GM12891 (cell line): ENCODE measurements at regions not wholly inside any gene's neighbourhood (a gene's known extent, or its start where the extent isn't known, plus 50 kb on each side); places are given as distances from the start of the nearest gene placed in this dataset.

Source experiments
- DNase-seq: peaks from one replicate; pipeline ENCODE4 v3.0.0; 2011; ENCODE audit warnings: low spot score; ENCODE audit not compliant: insufficient read length
- FAIRE-seq: peaks from 2 replicates; lab custom pipeline; 2011; peaks lifted over from hg19 to GRCh38; lab: Jason Lieb, UNC
- PAX5 ChIP-seq: IDR thresholded peaks from 2 replicates; pipeline ENCODE4 v1.6.1; 2011; ENCODE audit warnings: low read length, moderate library complexity, mild to moderate bottlenecking; ENCODE audit not compliant: insufficient read depth, severe bottlenecking
- POLR2A ChIP-seq: IDR thresholded peaks from 2 replicates; pipeline ENCODE4 v1.6.1; 2011; ENCODE audit warnings: low read depth, low read length, control low read depth
- POLR2AphosphoS5 ChIP-seq: IDR thresholded peaks from 2 replicates; pipeline ENCODE4 v1.6.1; 2011; ENCODE audit warnings: low read depth, low read length, control low read depth
- POU2F2 ChIP-seq: IDR thresholded peaks from 2 replicates; pipeline ENCODE4 v1.6.1; 2011; ENCODE audit warnings: low read depth, mild to moderate bottlenecking, control low read depth, low read length, moderate library complexity
- SPI1 ChIP-seq: IDR thresholded peaks from 2 replicates; pipeline ENCODE4 v1.6.1; 2011; ENCODE audit warnings: low read depth, low read length, control low read depth
- TAF1 ChIP-seq: IDR thresholded peaks from 2 replicates; pipeline ENCODE4 v1.6.1; 2011; ENCODE audit warnings: low read depth, low read length, control low read depth

DNA sequence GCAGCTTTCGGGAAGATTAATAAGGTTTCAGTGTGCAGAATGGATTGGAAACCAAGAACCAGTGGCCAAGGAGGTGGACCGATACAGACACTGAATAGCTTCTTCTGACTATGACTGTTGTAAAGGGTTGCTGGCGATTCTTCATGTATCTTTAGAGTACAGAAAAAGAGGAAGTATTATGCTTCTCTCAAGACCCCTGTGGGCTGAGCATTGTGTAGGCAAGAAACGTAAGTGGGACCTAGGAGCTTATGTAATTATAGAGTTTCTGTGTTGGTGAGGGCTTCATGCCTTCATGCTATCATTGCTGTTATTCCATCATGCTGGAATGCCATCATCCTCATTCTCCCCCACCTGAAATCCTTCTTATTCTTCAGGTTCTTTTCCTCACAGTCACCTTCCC lies 105.4 kb upstream of the AKIRIN2 start:
- TF ChIP-seq POU2F2 (no peak), SPI1 (peak; percentile 21; the same call in 1 of the 2 replicates)
- peak; percentile 87 for FAIRE-seq

DNA sequence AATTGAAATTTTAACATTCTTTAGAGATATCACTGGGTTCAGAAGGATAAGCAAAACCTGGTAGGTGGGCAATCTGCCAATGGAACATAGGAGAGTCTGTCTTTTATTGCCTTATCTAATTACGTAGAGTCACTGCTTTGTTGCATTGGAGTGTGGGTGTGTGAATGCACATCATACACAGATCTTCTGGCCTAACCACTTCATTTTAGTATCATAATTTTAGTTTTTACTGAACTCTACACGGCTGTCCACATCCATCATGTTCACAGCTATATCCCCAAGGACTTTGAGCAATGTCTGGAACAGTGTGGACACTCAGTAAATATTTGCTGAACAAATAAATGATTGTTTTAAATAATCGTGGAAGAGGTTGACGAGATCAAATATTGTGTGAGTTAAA lies 104.6 kb upstream of the AKIRIN2 start:
- DNase-seq (no peak), FAIRE-seq (peak; percentile 23)
- no peak for TF ChIP-seq SPI1
- no peak for TF ChIP-seq TAF1
- no peak for TF ChIP-seq PAX5
- no peak for TF ChIP-seq POU2F2
- no peak for TF ChIP-seq POLR2A
- TF ChIP-seq POLR2AphosphoS5 = no peak

More for the DNA sequence above, 105.4 kb upstream of the AKIRIN2 start:
- DNase-seq = peak; percentile 35

DNA sequence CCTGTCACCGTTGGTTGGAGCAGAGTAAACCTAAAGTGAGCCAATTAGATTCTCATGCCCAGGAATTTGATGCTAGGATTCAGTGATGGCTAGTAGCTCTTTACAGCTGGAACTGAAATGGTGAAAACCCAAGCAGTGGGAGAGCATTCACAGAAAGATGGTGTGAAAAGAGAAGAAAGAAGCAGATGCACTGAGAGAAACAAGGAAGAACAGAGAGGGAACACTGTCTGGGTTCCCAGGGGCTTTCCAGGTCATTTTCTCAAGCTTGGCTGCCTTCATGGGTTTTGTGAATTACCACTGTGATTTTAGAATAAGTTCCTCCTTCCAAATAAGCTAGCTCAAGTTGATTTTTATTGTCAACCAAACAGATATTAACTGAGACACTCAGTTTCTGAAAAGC lies 104.1 kb upstream of the AKIRIN2 start:
- peak; percentile 74 for FAIRE-seq
- no peak for TF ChIP-seq TAF1
- no peak for TF ChIP-seq POLR2AphosphoS5
- no peak for TF ChIP-seq POLR2A
- no peak for TF ChIP-seq POU2F2
- no peak for TF ChIP-seq SPI1
- no peak for TF ChIP-seq PAX5
- DNase-seq = no peak

DNA sequence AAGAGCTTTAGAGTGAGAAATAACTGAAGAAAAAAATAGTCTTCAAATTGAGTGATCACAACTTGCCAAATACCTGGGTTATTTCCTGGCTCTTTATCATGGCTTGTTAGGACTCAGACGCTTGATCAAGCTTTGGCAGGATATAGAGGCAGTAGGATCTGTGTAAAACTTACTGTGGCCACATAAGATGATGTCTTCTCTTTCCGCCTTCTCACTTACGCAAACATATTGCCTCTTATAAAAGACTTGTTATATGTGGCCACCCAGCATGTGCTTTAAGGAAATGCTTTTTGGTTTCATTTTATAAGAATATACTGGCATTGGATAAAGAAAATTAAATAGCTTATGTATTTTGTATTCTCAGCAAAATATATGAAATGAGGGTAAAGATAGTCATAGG lies 101.8 kb upstream of the AKIRIN2 start:
- FAIRE-seq (no peak), DNase-seq (no peak)
- no peak for TF ChIP-seq POLR2A
- TF ChIP-seq SPI1 = no peak
- TF ChIP-seq PAX5 = no peak
- TF ChIP-seq POU2F2 = no peak
- TF ChIP-seq TAF1 = no peak
- TF ChIP-seq POLR2AphosphoS5 = no peak

DNA sequence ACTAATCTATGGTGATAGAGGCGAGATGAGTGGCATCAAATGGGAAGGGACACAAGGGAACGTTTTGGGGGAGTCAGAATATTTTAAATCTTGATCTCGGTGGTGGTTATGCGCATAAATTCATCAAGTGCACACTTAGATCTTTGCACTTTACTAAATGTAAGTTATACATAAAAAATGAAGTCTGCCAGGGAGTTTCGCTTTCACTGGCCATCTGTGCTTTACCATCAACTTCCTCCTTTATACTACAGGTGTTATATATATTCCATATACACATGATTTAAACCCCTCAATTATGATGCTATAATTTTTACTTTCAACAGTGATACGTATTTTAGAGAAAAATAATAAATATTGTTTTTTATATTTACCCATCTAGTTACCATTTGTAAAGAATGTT lies 97.6 kb upstream of the AKIRIN2 start:
- DNase-seq (no peak), FAIRE-seq (peak; percentile 71)
- TF ChIP-seq TAF1 (no peak), POU2F2 (no peak), POLR2A (no peak), SPI1 (no peak), POLR2AphosphoS5 (no peak), PAX5 (no peak)

DNA sequence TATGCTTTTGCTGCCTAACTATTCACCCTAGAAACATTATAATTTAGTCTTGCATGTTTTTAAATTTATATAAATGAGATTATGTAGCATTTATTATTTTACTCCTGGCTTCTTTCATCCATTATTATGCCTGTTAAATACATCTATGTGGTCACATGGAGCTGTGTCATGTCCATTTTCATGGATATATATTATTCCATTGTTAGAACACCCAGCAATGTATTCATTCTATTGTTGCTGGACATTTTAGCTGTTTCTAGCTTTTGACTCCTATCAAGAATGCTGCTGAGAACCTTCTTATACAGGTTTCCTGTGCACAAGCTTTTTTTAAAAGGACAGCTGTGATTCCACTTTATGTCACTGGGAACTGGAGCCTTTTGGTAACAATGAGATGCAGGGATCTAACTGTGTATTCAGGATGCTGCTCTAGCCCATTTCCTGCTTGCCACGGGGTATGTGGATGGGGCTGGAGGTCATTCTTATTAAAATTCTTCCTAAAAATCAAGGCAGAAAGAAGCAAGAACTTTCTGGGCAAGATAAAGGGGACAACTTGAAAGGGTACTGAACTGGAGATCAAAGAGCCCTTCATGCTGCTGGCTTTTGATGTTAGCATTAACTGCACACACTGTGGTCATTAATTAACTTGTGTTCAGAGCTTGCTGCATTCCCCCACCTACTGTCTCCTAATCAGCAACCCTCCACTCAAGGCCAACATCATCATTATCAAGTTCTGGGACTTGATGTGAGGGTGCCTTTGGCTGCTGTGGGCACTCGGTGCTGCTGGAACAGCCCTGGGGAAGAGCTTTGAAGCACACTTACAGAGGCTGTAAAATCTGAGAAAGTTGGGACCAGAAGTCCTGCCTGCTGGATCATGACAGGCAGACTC lies 96.6 kb upstream of the AKIRIN2 start:
- DNase-seq (no peak), FAIRE-seq (peak; percentile 81)
- no peak for TF ChIP-seq SPI1
- no peak for TF ChIP-seq POU2F2
- no peak for TF ChIP-seq PAX5
- no peak for TF ChIP-seq POLR2AphosphoS5
- TF ChIP-seq POLR2A = no peak
- TF ChIP-seq TAF1 = no peak

DNA sequence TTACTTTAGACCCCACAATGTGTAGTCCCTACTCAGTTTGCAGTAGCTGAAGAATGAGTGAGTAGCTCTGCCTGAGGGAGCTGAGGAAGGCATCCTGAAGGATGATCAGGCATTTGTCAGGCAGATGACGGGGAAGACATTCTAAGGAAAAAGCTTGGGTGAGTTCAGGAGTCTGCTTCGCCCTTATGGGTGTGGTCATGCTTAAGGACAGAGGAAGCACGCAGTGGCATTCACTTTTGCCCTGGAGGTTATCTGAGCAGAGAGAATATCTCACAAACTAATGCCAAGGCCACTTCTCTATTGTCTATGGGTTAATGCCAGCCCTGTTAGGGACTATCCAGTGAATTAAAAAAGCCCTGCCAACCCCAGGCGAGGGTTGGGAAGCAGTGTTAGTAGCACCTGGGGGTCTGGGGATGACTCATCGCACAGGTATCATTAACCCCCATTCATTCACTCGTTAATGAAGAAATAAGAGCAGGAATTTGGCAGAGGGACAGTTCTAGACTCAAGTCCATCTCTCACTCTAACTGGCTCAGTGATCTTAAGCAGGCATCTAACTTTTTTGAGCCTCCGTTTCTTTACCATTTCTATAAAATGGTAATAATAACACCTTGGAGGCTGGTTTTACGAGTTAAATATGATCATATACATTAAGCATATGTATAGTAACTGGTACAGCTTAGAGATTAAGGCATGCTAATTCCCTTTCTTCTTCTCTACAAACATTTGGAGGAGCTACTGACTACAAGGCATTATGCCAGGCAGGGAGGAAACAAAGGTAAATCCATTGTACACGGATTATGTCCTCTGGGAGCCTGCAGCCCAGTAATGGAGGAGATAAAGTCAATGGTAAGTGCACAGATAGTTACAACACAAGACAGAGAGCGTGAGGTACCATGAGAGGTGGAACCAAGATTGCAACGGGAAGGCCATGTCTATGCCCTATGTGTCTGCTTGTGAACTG lies 93.2 kb upstream of the AKIRIN2 start:
- FAIRE-seq (peak; percentile 81), DNase-seq (no peak)
- TF ChIP-seq TAF1 (no peak), POU2F2 (no peak), POLR2AphosphoS5 (no peak), POLR2A (no peak), PAX5 (no peak), SPI1 (no peak)

DNA sequence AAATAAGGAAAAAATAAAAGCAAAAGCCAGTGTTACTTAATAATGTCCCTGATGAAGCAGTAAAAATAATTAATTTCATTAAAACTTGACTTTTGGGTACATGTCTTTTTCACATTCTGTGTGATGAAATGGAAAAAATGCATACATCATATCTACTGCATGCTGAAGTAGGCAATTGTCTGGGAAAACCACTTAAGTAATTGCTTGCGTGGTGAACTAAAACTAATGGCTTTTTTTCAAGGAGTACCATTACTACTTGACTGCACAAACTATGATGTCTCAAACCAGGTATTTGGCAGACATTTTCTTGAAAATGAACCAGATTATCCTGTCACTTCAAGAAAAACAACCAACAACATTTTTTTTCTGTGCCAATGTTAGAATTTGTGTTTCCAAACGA lies 91.3 kb upstream of the AKIRIN2 start:
- FAIRE-seq = no peak

DNA sequence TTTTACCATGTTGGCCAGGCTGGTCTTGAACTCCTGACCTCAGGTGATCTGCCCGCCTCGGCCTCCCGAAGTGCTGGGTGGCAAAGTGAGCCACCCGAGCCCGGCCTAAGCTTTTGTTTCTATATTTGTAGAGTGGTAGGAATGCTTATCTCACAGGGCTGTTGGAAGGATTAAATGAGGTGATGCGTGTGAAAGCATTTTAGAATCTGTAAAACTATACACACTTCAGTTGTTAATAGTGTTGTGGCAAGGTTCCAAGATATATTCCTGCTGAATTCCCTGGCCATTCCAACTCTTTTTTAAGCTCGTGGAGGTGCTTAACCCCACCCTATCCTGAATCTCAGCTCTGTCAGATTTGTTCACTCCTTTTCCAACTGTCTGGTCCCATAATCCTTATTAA lies 89.9 kb upstream of the AKIRIN2 start:
- no peak for FAIRE-seq
- TF ChIP-seq POU2F2 = no peak
- no peak for DNase-seq

More for the DNA sequence above, 91.3 kb upstream of the AKIRIN2 start:
- TF ChIP-seq POU2F2 (no peak), POLR2A (no peak), TAF1 (no peak), POLR2AphosphoS5 (no peak), PAX5 (no peak), SPI1 (no peak)
- no peak for DNase-seq

DNA sequence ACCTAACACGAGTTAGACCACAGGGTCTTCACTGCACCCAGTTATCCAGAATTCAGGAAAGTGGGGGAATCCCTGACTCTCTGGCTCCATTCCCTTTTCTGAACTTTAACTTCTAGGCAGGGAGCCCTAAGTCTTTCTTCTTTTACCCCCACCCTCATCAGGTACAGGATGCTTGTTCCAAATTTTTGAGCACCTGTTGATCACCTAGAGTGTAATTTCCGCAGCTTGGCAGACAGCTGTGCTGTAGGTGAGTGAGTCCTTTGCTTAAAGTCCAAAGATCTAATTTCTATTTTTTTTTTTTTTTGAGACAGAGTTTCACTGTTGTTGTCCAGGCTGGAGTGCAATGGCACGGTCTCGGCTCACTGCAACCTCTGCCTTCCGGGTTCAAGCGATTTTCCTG lies 89.5 kb upstream of the AKIRIN2 start:
- no peak for FAIRE-seq
- no peak for DNase-seq
- TF ChIP-seq POU2F2 = no peak
- TF ChIP-seq TAF1 = no peak
- no peak for TF ChIP-seq SPI1
- no peak for TF ChIP-seq POLR2AphosphoS5
- no peak for TF ChIP-seq PAX5
- no peak for TF ChIP-seq POLR2A
